Astrocyte (in vitro differentiated cells and primary cell): ENCODE measurements at regions not wholly inside any gene's neighbourhood (a gene's known extent, or its start where the extent isn't known, plus 50 kb on each side); places are given as distances from the start of the nearest gene placed in this dataset.

Experiments
- CTCF ChIP-seq: IDR thresholded peaks from 2 replicates; pipeline ENCODE4 v1.5.1; 2011; ENCODE audit warnings: low read depth, mild to moderate bottlenecking, inconsistent platforms, low read length, moderate library complexity; ENCODE audit not compliant: insufficient read depth
- EZH2 ChIP-seq: IDR thresholded peaks from 2 replicates; pipeline ENCODE4 v1.6.1; 2012; ENCODE audit warnings: mild to moderate bottlenecking, low read length, inconsistent platforms; ENCODE audit not compliant: insufficient read depth

- TF ChIP-seq CTCF, result no peak
- TF ChIP-seq EZH2, result no peak
These were observed 195.1 kb upstream of the PLET1 start for GRCh38 chr11:112455791-112456190.
